ENCODE measurements at regions not wholly inside any gene's neighbourhood (a gene's known extent, or its start where the extent isn't known, plus 50 kb on each side); places are given as distances from the start of the nearest gene placed in this dataset.

- H3K27me3 ChIP-seq: no peaks in the 10 kb centered on the region
- no peak for TF ChIP-seq CTCF (IDR thresholded peaks at IDR 0.05)
- DNase-seq: peak in 1 of 4 donors; percentile 51
- no peaks in the 10 kb centered on the region for H3K36me3 ChIP-seq
- H3K27ac ChIP-seq: no peak overlapping the region
- no peak for ATAC-seq
- H3K4me3 ChIP-seq: no peak overlapping the region
- intact Hi-C loops (cut with DNase I): no loop called here
- H3K9me3 ChIP-seq: peaks cover 0 to 31% of the 10 kb centered on the region in 2 donors
- no peaks in the 10 kb centered on the region for H3K4me1 ChIP-seq
Measured at GRCh38 chr15:24748812-24749439, 73.4 kb downstream of the NPAP1 start.

- Histone ChIP-seq H3K27me3 (no peaks in the 10 kb centered on the region), H3K4me3 (no peak overlapping the region), H3K27ac (no peak overlapping the region), H3K36me3 (no peaks in the 10 kb centered on the region), H3K4me1 (no peaks in the 10 kb centered on the region), H3K9me3 (peaks cover 0 to 29% of the 10 kb centered on the region in 2 donors)
- intact Hi-C loops (cut with DNase I): no loop called here
- TF ChIP-seq CTCF (IDR thresholded peaks at IDR 0.05): no peak
- DNase-seq (peak in 1 of 4 donors; percentile 21), ATAC-seq (no peak)
Measured at GRCh38 chr15:24752354-24752753, 76.8 kb downstream of the NPAP1 start.

- ATAC-seq (no peak), DNase-seq (no peak)
- Histone ChIP-seq H3K27me3 (no peaks in the 10 kb centered on the region), H3K4me1 (no peaks in the 10 kb centered on the region), H3K4me3 (no peak overlapping the region), H3K27ac (no peak overlapping the region), H3K9me3 (peaks cover 0 to 4% of the 10 kb centered on the region in 2 donors), H3K36me3 (no peaks in the 10 kb centered on the region)
- intact Hi-C loops (cut with DNase I): no loop called here
- TF ChIP-seq CTCF (IDR thresholded peaks at IDR 0.05): no peak
Measured at GRCh38 chr15:24756101-24756500, 80.5 kb downstream of the NPAP1 start.

GRCh38 chr15:24760066-24760465 is 84.5 kb downstream of the NPAP1 start:
- no peaks in the 10 kb centered on the region for H3K27me3 ChIP-seq
- DNase-seq (no peak), ATAC-seq (no peak)
- H3K4me3 ChIP-seq: no peak overlapping the region
- intact Hi-C loops (cut with DNase I): no loop called here
- H3K36me3 ChIP-seq: no peaks in the 10 kb centered on the region
- H3K27ac ChIP-seq: no peak overlapping the region
- H3K9me3 ChIP-seq: no peaks in the 10 kb centered on the region
- H3K4me1 ChIP-seq: no peaks in the 10 kb centered on the region
- TF ChIP-seq CTCF (IDR thresholded peaks at IDR 0.05): no peak

- intact Hi-C loops (cut with DNase I): no loop called here
- peak in 2 of 4 donors; percentile 3 to 7 for DNase-seq
- ATAC-seq: no peak
- H3K4me1 ChIP-seq: no peaks in the 10 kb centered on the region
- no peak overlapping the region for H3K27ac ChIP-seq
- H3K27me3 ChIP-seq: no peaks in the 10 kb centered on the region
- no peaks in the 10 kb centered on the region for H3K36me3 ChIP-seq
- no peak overlapping the region for H3K4me3 ChIP-seq
- TF ChIP-seq CTCF (IDR thresholded peaks at IDR 0.05): peak in 1 of 2 donors; percentile 30
- no peaks in the 10 kb centered on the region for H3K9me3 ChIP-seq
Measured at GRCh38 chr15:24761704-24762302, 86.2 kb downstream of the NPAP1 start.
